Mesendoderm (in vitro differentiated cells): ENCODE measurements at regions not wholly inside any gene's neighbourhood (a gene's known extent, or its start where the extent isn't known, plus 50 kb on each side); places are given as distances from the start of the nearest gene placed in this dataset.

ENCODE experiments used
- DNase-seq: peaks from one replicate; pipeline ENCODE4 v3.0.0; 2013
- H2AK5ac ChIP-seq: 2 replicates; pipeline ENCODE4 v1.6.1; 2013; ENCODE audit warnings: low read length, inconsistent platforms
- H2BK120ac ChIP-seq: 2 replicates; pipeline ENCODE4 v1.6.1; 2013; ENCODE audit warnings: low read depth, mild to moderate bottlenecking, low read length, moderate library complexity, mixed read lengths
- H2BK15ac ChIP-seq: replicated peaks from 2 replicates; pipeline ENCODE4 v1.6.1; 2013; ENCODE audit warnings: low read depth, mild to moderate bottlenecking, moderate library complexity
- H2BK5ac ChIP-seq: 2 replicates; pipeline ENCODE4 v1.6.1; 2013; ENCODE audit warnings: low read length, inconsistent platforms
- H3K18ac ChIP-seq: 2 replicates; pipeline ENCODE4 v1.6.1; 2013; ENCODE audit warnings: mild to moderate bottlenecking, low read length, mixed read lengths
- H3K23ac ChIP-seq: one replicate; pipeline ENCODE4 v1.6.1; 2013; ENCODE audit warnings: low read length
- H3K27ac ChIP-seq: 2 replicates; pipeline ENCODE4 v1.5.1; 2013; ENCODE audit warnings: low read depth, mild to moderate bottlenecking, inconsistent platforms, low read length, moderate library complexity
- H3K27me3 ChIP-seq: 2 replicates; pipeline ENCODE4 v1.6.1; 2013; ENCODE audit warnings: low read length, control low read depth, mild to moderate bottlenecking, inconsistent platforms; ENCODE audit not compliant: insufficient read depth, poor library complexity
- H3K36me3 ChIP-seq: 2 replicates; pipeline ENCODE4 v1.6.1; 2013; ENCODE audit warnings: low read length, inconsistent platforms; ENCODE audit not compliant: control insufficient read depth, insufficient read depth
- H3K4ac ChIP-seq: one replicate; pipeline ENCODE4 v1.6.1; 2013; ENCODE audit warnings: low read depth, mild to moderate bottlenecking, low read length, moderate library complexity
- H3K4me1 ChIP-seq: 2 replicates; pipeline ENCODE4 v1.6.1; 2013; ENCODE audit warnings: low read depth, low read length, inconsistent platforms; ENCODE audit not compliant: control insufficient read depth
- H3K4me2 ChIP-seq: 2 replicates; pipeline ENCODE4 v1.6.1; 2013; ENCODE audit warnings: low read length
- H3K4me3 ChIP-seq: 2 replicates; pipeline ENCODE4 v1.5.1; 2013; ENCODE audit warnings: mild to moderate bottlenecking, low read length
- H3K56ac ChIP-seq: one replicate; pipeline ENCODE4 v1.6.1; 2013; ENCODE audit warnings: low read length
- H3K79me1 ChIP-seq: 2 replicates; pipeline ENCODE4 v1.6.1; 2013; ENCODE audit warnings: low read length, inconsistent platforms
- H3K79me2 ChIP-seq: 2 replicates; pipeline ENCODE4 v1.6.1; 2013; ENCODE audit warnings: mild to moderate bottlenecking, low read length; ENCODE audit not compliant: control insufficient read depth, insufficient read depth
- H3K9ac ChIP-seq: 2 replicates; pipeline ENCODE4 v1.6.1; 2013; ENCODE audit warnings: low read length, inconsistent platforms
- H4K5ac ChIP-seq: one replicate; pipeline ENCODE4 v1.6.1; 2013; ENCODE audit warnings: low read length
- H4K8ac ChIP-seq: one replicate; pipeline ENCODE4 v1.6.1; 2013; ENCODE audit warnings: low read depth, mild to moderate bottlenecking, control low read depth, low read length, moderate library complexity
- WGBS: extraction: QIAGEN DNeasy Blood & Tissue Kit; methylation state at CpG from one replicate; pipeline ENCODE4 v1.1.7; 2013; ENCODE audit warnings: low lambda C conversion rate, missing lambda C conversion rate; ENCODE audit not compliant: insufficient coverage; ENCODE audit errors: extremely low coverage; 5-methylcytosine and 5-hydroxymethylcytosine counted together

- Histone ChIP-seq H3K9ac (no peak overlapping the region), H3K18ac (no peak overlapping the region), H3K4me1 (no peaks in the 10 kb centered on the region), H3K4ac (no peak overlapping the region), H3K36me3 (no peaks in the 10 kb centered on the region), H2BK15ac (no peak overlapping the region), H3K27ac (no peak overlapping the region), H3K4me2 (no peak overlapping the region), H3K56ac (no peak overlapping the region), H3K79me1 (no peaks in the 10 kb centered on the region), H2AK5ac (no peak overlapping the region), H3K23ac (no peak overlapping the region), H2BK120ac (no peak overlapping the region), H2BK5ac (no peak overlapping the region), H3K79me2 (no peaks in the 10 kb centered on the region), H4K8ac (no peak overlapping the region), H3K27me3 (no peaks in the 10 kb centered on the region), H4K5ac (no peak overlapping the region), H3K4me3 (no peak overlapping the region)
- DNase-seq = no peak
- WGBS = no CpG with 5 or more reads among the region's 17 CpGs
Measured at GRCh38 chr16:86389566-86390328, 120.6 kb upstream of the FOXF1 start.

GRCh38 chr16:86390335-86390734, 120.0 kb upstream of the FOXF1 start:
- Histone ChIP-seq H3K27ac (no peak overlapping the region), H3K18ac (no peak overlapping the region), H3K79me1 (no peaks in the 10 kb centered on the region), H2BK120ac (no peak overlapping the region), H3K79me2 (no peaks in the 10 kb centered on the region), H3K23ac (no peak overlapping the region), H3K27me3 (no peaks in the 10 kb centered on the region), H3K4me1 (no peaks in the 10 kb centered on the region), H4K5ac (no peak overlapping the region), H3K36me3 (no peaks in the 10 kb centered on the region), H4K8ac (no peak overlapping the region), H3K9ac (no peak overlapping the region), H2BK15ac (no peak overlapping the region), H3K4ac (no peak overlapping the region), H2AK5ac (no peak overlapping the region), H3K4me3 (no peak overlapping the region), H3K56ac (no peak overlapping the region), H3K4me2 (no peak overlapping the region), H2BK5ac (no peak overlapping the region)
- DNase-seq = no peak
- WGBS = no CpG with 5 or more reads among the region's 1 CpG

GRCh38 chr16:86391486-86391885, 118.8 kb upstream of the FOXF1 start:
- no peak overlapping the region for H3K4me3 ChIP-seq
- H2AK5ac ChIP-seq = no peak overlapping the region
- no peak overlapping the region for H2BK5ac ChIP-seq
- H3K9ac ChIP-seq = no peak overlapping the region
- H3K79me1 ChIP-seq = no peaks in the 10 kb centered on the region
- H3K79me2 ChIP-seq = no peaks in the 10 kb centered on the region
- peaks cover under 1% of the 10 kb centered on the region for H3K4me1 ChIP-seq
- WGBS = no CpG with 5 or more reads among the region's 6 CpGs
- H3K36me3 ChIP-seq = no peaks in the 10 kb centered on the region
- H2BK120ac ChIP-seq = no peak overlapping the region
- H3K56ac ChIP-seq = no peak overlapping the region
- no peak for DNase-seq
- no peak overlapping the region for H4K8ac ChIP-seq
- no peak overlapping the region for H3K4me2 ChIP-seq
- H2BK15ac ChIP-seq = no peak overlapping the region
- no peaks in the 10 kb centered on the region for H3K27me3 ChIP-seq
- H4K5ac ChIP-seq = no peak overlapping the region
- no peak overlapping the region for H3K4ac ChIP-seq
- H3K27ac ChIP-seq = no peak overlapping the region
- H3K18ac ChIP-seq = no peak overlapping the region
- no peak overlapping the region for H3K23ac ChIP-seq

- no peak overlapping the region for H3K4me2 ChIP-seq
- H2AK5ac ChIP-seq = no peak overlapping the region
- H4K8ac ChIP-seq = no peak overlapping the region
- H2BK5ac ChIP-seq = no peak overlapping the region
- no peak overlapping the region for H3K4me3 ChIP-seq
- DNase-seq = no peak
- H3K4ac ChIP-seq = no peak overlapping the region
- no peak overlapping the region for H3K27ac ChIP-seq
- no peak overlapping the region for H3K23ac ChIP-seq
- peaks cover 4% of the 10 kb centered on the region for H3K4me1 ChIP-seq
- H4K5ac ChIP-seq = no peak overlapping the region
- H3K36me3 ChIP-seq = no peaks in the 10 kb centered on the region
- no peak overlapping the region for H2BK15ac ChIP-seq
- H3K79me1 ChIP-seq = no peaks in the 10 kb centered on the region
- no peaks in the 10 kb centered on the region for H3K27me3 ChIP-seq
- no peak overlapping the region for H3K56ac ChIP-seq
- no peak overlapping the region for H3K9ac ChIP-seq
- H2BK120ac ChIP-seq = no peak overlapping the region
- no CpG with 5 or more reads among the region's 9 CpGs for WGBS
- H3K18ac ChIP-seq = no peak overlapping the region
- H3K79me2 ChIP-seq = no peaks in the 10 kb centered on the region
Measured at GRCh38 chr16:86391984-86392383, 118.3 kb upstream of the FOXF1 start.

GRCh38 chr16:86392436-86393152, 117.7 kb upstream of the FOXF1 start:
- Histone ChIP-seq H3K79me2 (no peaks in the 10 kb centered on the region), H3K36me3 (no peaks in the 10 kb centered on the region), H3K4me2 (no peak overlapping the region), H3K27ac (no peak overlapping the region), H3K4me3 (no peak overlapping the region), H2AK5ac (no peak overlapping the region), H4K8ac (no peak overlapping the region), H3K9ac (no peak overlapping the region), H3K4me1 (peaks cover 4% of the 10 kb centered on the region), H3K79me1 (no peaks in the 10 kb centered on the region), H3K56ac (no peak overlapping the region), H2BK5ac (no peak overlapping the region), H3K4ac (no peak overlapping the region), H3K18ac (no peak overlapping the region), H2BK15ac (no peak overlapping the region), H2BK120ac (no peak overlapping the region), H4K5ac (no peak overlapping the region), H3K23ac (no peak overlapping the region), H3K27me3 (no peaks in the 10 kb centered on the region)
- no CpG with 5 or more reads among the region's 8 CpGs for WGBS
- DNase-seq = no peak
